ENCODE measurements at regions not wholly inside any gene's neighbourhood (a gene's known extent, or its start where the extent isn't known, plus 50 kb on each side); places are given as distances from the start of the nearest gene placed in this dataset.

DNA sequence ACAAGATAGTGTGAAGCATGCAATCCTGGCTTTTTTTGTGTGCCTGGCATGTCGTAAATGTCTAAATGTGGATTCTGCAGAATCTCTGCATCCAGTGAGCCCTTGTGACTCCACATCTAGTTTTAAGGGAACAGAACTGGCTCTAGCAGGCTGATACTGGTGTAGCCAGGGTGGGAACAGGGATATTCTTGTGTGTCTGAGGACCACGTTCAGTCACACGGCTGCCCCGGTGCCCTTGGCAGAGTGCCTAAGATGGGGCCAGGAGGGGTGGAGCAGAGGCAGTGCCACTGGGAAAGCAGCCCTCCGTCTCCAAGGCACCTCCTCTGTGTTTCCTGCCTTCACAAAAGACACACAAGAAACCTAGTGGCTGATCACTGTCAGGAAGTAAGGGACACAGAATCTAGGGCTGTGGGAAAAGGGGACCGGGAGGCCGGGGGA lies 91.5 kb upstream of the PARD3B start:
- peak in 2 of 4 donors; percentile 33 to 43 for DNase-seq (ENCODE audit: low read depth in 4 of 4, low spot score in 3 of 4)

DNA sequence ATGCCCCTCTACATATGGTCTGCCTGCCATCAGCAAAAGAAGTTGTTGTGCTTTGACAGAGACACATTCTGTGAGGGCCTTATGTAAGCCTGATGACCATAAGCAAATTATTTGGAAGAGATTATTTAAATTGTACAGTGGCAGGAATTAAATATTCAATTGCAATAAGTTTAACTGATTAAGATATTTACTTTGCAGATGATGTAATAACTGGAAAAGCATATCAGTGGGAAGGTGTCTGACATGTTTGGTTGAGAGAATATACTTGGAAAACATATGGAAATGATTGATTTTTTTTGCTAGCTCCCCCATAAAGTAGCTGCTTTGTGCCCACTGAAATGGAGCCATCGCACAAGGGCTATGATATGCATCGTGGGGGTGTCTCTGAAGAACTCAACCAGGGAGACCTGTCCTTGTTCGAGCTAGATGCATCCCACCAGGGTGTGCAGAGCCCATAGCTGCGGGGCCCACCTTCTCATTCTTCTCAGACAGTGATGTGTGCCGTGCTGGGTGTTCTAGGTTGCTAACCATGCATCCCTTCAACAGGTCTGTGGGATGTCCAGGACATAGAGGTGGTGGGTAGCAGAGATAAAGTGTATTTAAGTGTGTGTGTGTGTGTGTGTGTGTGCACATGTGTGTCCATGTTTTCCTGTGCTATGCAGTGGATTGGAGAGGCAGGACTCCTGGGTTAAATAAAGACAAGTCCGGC lies 90.4 kb upstream of the PARD3B start:
- no peak for DNase-seq (ENCODE audit: low read depth in 4 of 4, low spot score in 3 of 4)

DNA sequence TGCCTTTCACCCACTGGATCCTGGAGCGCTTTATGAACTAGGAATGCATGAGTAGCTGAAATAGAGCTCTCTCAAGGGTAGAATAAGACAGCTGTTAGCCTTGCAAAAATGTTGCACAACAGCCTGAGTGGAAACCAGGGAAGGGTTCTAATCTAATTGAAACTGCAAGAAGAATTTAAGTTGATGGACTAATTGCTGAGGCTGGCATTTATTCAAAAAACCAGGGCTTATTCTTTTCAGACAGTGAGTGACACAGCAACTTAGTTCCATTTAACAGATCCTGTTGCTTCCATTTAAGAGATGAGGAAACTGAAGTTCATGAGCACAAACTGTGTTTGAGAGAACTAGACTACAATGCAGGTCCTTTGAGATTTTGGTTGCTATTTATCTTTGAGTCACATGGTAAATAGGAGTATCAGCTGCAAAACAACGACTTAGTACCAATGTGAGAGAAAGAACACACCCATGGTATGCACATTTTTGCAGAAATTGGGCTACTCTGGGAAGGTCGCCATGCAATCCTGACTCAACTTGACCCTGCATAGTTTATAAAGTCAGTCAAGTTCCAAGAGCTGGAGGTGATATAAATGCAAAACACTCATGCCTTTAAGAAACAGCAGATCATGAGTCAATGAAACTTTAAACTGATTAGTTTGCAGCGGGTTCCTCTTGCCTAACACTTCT lies 76.4 kb upstream of the PARD3B start:
- no peak for DNase-seq (ENCODE audit: low read depth in 4 of 4, low spot score in 3 of 4)

DNA sequence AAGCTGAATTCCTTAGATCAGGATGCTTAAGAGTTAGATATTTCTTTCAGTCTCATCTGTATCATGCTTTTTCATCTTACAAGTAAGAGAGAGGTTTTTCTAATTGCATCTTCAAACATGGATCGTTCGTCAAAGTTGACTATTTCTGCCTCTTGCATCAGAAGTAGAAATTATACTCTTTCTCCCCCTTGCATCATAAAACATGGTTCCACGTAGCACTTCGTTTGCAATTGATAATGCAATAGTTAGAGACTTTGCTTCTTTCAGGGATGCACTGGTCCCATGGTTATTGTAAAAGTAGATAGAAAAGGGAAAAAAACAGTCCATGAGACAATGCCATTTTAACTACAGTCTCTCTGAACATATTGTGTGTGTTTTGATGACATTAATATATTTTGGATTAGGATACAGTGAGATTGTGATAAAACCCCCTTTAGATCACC lies 75.1 kb upstream of the PARD3B start:
- DNase-seq (ENCODE audit: low read depth in 4 of 4, low spot score in 3 of 4), result no peak

DNA sequence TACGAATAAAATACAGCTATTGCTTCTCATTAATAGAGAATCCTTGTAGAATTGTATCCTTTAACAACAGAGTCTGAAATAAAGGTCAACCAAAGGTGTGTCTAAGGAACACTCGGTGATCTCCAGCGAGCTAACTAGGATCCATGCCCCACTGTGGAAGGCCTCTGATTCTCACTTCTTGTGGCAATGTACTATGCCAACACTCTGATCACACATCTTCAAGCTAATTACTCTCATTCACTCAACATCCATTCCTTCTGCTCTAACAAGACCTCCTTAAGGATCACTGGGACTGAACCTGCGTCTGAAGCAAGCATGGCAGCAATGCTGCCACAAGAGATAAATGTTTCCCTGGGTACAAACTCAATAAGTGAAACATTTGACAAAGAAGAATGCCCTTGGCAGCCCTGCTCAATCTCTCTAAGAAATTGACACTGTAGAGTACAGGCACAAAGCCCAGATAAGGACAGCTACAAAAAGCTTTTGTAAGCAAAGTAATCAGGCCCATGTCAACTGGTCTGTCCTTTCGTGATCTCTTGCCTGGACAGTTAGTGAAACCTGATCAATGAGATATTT lies 74.6 kb upstream of the PARD3B start:
- no peak for DNase-seq (ENCODE audit: low read depth in 4 of 4, low spot score in 3 of 4)

DNA sequence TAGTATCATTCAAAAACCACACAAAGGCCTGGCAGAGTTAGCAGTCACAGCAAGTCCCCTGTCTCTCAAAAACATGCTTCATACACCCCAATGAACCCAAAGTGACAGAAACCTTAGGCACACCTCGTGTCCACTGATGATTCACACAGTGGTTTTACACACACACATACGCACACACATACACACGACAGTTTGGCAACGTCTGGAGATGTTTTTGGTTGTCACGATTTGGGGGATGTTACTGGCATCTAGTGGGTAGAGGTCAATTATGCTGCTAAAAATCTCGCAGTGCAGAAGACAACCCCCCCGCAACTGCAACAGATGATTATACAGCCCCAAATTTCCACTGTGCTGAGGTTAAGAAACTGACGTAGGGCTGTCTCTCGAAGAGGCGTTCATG lies 72.9 kb upstream of the PARD3B start:
- no peak for DNase-seq (ENCODE audit: low read depth in 4 of 4, low spot score in 3 of 4)

DNA sequence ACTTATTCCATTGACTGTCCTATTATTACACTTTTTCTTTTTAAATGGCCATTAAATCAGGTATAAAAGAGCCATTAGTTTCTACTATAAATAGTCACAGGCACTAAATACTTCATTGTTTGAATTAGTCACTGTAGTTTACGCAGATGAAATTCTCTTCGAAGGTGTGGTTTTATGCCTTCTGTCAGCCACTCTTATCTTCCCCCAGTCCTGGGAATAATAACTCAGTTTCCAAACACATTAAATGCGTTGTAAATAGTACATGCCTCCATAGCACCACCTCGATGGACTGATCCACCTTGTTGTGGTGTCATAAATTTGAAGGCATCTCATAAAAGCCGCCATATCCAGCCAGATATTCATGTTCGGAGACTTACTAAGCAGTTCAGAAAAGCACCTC lies 72.1 kb upstream of the PARD3B start:
- no peak for DNase-seq (ENCODE audit: low read depth in 4 of 4, low spot score in 3 of 4)

DNA sequence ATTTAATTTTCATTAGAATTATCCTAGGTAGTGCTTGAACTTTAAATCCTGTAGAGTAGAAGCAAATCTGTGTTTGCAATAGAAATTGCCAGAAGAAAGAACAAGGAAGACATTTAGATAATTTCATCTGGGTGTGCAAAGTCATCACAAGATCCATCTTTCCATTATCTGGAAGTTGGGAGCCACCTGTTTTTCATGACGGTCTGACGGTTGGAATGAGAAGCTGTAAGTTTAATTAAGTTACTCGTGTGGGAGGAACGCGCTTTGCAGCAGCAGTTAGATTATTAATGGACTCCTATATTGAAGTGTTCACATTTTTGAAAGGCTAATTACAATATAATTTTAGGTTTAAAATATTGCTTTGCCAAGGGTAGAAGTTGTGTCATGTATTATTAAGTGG lies 69.9 kb upstream of the PARD3B start:
- DNase-seq (ENCODE audit: low read depth in 4 of 4, low spot score in 3 of 4), result no peak

DNA sequence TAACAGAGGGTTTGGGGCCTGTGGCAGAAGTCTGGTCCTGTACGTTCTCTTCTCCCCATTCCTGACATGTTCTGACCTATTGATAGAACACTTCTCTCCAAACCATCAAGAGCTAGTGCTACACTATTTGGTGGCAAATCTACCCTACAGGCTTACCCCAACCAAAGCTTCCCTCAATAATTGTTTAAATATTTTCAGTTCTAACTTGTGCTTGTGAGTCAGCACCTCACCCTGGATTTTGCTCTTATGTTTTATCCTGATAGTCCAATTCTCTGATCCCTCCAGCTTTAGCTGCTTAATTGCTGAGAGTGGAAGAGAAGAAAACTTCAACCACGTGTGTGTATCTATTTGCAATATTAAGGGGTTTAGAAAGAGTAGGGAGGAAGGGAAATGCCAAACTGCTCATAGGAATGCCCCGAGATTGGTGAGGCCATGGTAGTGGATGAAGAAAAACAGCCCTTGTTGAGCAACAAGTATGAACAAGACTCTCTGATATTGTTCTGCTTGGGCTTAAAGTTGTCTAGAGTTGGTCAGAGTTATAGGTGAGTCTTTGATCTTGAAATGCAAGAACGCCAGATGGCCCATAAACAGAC lies 67.8 kb upstream of the PARD3B start:
- no peak for DNase-seq (ENCODE audit: low read depth in 4 of 4, low spot score in 3 of 4)

DNA sequence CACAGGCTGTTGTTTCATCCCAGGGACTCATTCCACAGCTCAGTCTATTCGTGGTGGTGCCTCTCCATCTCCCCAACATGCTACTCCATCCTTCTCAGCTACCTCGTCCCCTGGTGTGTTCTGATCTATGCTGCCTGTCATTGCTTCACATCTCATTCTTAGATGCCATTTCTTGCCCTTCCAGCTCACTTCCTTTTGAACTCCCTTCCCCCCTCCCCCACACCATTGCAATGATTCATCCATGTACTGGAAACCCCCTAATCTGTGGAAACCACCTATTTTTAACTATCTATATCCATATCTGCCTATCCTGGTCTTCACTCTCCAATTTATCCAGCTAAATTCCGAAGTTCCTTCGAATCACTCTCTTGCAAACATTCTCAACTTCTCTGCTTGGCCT lies 65.7 kb upstream of the PARD3B start:
- DNase-seq (ENCODE audit: low read depth in 4 of 4, low spot score in 3 of 4), result no peak

DNA sequence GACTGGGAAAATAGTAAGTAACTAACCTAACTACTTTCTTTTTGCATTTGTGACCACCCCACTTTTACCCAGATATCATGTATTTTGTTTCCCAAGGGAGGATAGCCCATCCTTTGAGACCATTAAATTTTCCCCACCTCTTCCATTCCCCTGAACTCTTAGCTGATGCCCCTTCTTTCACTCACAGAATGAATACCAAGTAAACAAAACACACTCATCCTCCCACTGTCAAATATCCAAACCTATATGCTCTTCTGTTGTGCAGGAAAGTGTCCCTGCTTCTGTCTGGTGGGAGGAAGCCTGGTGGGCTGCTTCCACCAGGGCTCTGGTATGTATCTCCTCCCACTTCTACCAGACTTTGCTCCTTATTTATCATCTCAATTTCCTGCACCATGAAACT lies 64.6 kb upstream of the PARD3B start:
- DNase-seq (ENCODE audit: low read depth in 4 of 4, low spot score in 3 of 4), result no peak

DNA sequence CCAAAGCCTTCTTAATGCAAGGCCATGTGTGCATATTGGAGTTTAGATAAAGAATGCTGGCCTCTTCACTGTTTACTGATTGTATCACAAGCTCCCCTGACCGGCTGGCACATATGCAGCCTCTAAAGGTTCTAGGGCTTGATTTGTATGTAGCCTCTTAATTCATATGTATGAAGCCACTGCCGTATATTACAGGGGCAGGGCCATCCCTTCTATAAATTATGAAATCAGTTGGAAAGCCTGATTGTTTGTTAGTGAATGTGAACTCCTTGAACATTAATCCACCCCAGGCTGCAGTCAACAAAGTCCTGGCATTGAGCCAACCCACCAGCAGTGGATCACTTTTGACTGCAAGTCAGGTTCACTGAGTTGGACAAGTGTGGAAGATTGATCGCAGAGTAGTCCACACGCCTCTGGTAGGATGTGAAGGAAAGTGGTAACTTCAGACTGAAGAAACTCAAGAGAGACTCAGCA lies 61.6 kb upstream of the PARD3B start:
- peak in 2 of 4 donors; percentile 46 to 49 for DNase-seq (ENCODE audit: low read depth in 4 of 4, low spot score in 3 of 4)

DNA sequence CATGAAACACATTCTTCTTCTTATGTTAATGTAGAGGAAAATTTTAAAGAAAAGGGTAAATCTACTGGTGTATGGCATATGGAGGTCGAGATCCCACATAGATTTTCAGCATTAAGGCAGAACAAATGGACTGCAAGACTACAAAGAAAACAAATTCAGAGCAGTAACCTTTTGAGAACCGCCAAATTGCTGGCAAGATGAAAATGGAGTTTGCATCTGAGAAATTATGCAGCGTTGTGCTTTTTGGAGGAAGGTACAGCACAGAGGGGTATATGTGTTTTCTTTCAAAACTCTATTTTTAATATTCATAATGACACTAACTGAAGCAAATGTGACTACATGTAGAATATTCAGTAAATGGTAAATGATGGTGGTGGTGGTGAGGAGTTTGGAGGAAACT lies 59.0 kb upstream of the PARD3B start:
- DNase-seq (ENCODE audit: low read depth in 4 of 4, low spot score in 3 of 4), result no peak

DNA sequence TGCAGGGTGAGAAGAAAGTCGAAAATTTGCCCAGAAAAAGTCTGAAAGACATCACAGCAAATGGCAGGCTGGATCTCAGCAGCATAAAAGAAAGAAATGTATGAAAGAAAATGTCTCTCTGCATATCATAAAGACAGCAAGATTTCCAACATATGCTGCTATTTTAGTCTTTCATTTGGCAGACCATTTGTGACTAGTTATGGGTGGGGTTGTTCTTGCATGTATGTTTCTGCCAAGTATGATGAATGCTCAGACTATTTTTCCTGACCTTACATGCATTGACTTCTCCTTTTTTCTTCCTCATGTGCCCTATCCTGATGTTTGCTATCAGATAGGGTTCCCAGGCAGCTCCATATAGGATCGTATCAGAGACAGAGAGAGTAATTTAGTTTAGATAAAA lies 58.5 kb upstream of the PARD3B start:
- no peak for DNase-seq (ENCODE audit: low read depth in 4 of 4, low spot score in 3 of 4)

DNA sequence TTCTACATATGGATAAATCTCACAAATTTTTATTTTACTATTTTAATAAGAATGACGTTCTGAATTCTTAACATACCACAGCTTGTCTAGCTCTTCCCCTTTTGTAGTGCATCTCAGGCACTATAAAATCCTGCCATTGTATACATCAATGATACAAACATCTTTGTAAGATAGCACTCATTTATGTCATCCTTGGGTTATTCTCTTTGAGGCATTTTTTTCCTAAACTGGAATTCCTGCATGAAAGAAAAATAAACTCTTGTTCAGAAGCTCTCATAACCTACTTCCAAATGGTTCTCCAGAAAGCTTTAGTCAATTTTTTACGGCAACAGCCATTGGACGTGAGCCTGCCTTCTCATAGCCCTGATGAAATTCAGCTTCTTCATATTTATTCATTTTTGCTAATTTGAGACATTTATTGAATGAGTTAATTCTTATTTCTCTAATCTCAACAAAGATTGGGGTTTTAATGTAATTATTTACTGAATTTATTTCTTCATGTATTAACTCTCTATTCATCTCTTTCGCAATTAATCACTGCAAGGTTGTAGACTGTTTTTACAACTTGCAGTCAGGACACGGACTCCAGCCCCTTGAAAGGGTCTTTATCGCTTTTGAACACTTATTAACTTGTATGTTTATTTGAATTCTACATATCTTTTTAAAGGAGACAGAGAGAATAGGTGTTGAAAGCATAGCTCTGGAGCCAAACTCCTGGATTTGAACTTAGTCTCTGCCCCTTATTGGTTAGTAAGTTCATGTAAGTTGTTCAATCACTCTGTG lies 57.6 kb upstream of the PARD3B start:
- DNase-seq (ENCODE audit: low read depth in 4 of 4, low spot score in 3 of 4), result no peak

DNA sequence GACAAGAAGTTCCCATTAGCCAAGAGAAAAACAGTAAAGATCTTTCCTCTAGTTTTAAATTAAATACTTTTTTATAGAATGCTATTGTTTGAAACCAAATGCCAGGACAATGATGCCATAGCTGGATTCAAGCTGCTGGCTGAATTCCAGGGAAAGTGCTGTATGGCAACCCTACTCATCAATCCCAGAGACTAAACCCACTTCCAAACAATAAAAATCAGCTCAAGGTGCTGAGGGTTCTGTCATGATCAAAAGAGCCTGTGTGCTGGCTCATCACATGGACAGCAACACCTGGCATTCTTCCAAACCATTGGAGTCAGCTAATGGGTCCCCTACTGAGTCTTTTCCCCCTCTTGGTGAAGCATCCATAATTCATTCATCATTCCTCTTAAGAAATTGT lies 53.7 kb upstream of the PARD3B start:
- no peak for DNase-seq (ENCODE audit: low read depth in 4 of 4, low spot score in 3 of 4)

DNA sequence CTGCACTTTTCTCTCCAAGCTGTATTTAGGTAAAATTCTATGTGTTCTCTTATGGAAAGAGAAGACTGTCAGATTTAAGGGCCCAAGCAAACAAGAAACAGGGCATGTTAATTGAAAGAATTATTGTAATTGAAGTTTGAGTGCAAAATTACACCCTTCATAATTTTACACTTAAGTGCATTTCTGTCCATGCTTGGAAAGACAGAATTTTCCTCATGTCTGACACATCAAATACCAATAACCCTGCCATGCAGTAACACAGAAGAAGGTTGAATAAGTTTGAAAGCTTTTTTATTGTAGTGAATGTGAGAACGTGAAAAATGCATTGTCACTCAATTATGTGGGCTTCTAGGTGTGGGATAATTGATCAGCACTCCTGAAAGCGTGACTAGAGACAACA lies 52.9 kb upstream of the PARD3B start:
- DNase-seq (ENCODE audit: low read depth in 4 of 4, low spot score in 3 of 4), result no peak

DNA sequence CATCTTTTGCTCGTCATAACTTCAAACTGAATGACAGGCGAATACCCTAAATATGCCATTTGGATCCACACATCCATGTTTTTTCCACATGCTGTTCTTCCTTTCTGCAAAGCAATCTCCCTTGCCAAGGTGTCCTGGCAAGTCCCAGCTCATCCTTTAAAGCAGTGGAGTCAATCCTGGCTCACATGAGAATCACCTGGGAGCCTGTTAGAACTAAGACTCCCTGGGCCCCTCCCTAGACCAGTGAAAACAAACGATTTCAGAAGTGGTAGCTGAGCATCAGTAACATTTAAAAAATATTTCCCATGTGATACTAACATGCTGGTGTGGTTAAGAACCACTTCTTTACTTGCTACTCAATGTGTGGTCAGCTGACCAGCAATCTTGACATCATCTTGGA lies 50.6 kb upstream of the PARD3B start:
- no peak for DNase-seq (ENCODE audit: low read depth in 4 of 4, low spot score in 3 of 4)

DNA sequence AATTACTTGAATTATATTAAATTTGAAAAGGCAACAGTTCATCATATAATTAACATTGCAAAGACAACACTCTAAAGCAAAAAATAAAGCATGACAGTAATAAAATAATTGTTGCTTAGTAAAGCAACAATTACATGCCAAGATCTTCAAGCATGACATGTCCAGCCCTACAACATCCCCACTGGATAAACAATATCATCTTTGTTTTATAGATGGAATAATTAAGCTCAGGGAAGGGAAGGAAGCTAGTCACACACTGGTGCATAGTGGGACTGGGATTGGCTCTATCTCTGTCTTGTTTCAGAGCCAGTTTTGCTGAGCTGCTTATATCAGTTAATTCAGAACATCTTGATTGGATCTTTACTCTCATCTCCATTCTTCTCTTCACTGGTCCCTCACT lies 49.9 kb upstream of the PARD3B start:
- DNase-seq (ENCODE audit: low read depth in 4 of 4, low spot score in 3 of 4), result no peak
